SK-N-SH (cell line): ENCODE measurements at regions not wholly inside any gene's neighbourhood (a gene's known extent, or its start where the extent isn't known, plus 50 kb on each side); places are given as distances from the start of the nearest gene placed in this dataset.

ENCODE experiments used
- CTCF ChIA-PET: fragments of 300-600, 350-600 bp; formaldehyde crosslinking; extraction: SDS; loops from one replicate; lab custom pipeline; 2021; lab: Yijun Ruan, JAX
- POLR2A ChIA-PET: fragments of 350-600 bp; sonication (Branson Sonifier 250); formaldehyde crosslinking; extraction: SDS; loops from one replicate; lab custom pipeline; 2020; ENCODE audit warnings: antibody characterized with exemption, inconsistent platforms; lab: Yijun Ruan, JAX
- DNase-seq: peaks from one replicate; pipeline ENCODE4 v3.0.0; 2012
- H2AFZ ChIP-seq: fragments of 200-600 bp; sonication (generic); 2 replicates; pipeline ENCODE4 v1.8.1; 2016; ENCODE audit warnings: antibody characterized with exemption, mild to moderate bottlenecking, low read depth
- H3F3A ChIP-seq: fragments of 200-600 bp; sonication (generic); replicated peaks from 2 replicates; pipeline ENCODE3; 2016; ENCODE audit warnings: antibody characterized with exemption, mild to moderate bottlenecking; ENCODE audit not compliant: insufficient read depth
- H3K27ac ChIP-seq, 2 experiments: fragments of 200-500 bp in 1 of 2; fragments of 200-600 bp in 1 of 2; sonication (Bioruptor generic) in 1 of 2; sonication (generic), shearing (Covaris generic) in 1 of 2; 2 replicates each; pipeline versions ENCODE4 v1.5.1 to v1.6.1; 2014 to 2016; ENCODE audit warnings: low read depth in 2 of 2, inconsistent platforms in 1 of 2, low read length in 1 of 2, mild to moderate bottlenecking in 1 of 2, mixed read lengths in 1 of 2
- H3K27me3 ChIP-seq: fragments of 200-600 bp; sonication (generic), shearing (Covaris generic); 2 replicates; pipeline ENCODE4 v1.6.1; 2016; ENCODE audit warnings: mixed run types; ENCODE audit not compliant: insufficient read depth
- H3K36me3 ChIP-seq, 2 experiments: fragments of 200-500 bp in 1 of 2; fragments of 200-600 bp in 1 of 2; sonication (Bioruptor generic) in 1 of 2; sonication (generic) in 1 of 2; replicated peaks in 1 of 2; 2 replicates each; pipeline versions ENCODE3 to v1.5.1; 2014 to 2016; ENCODE audit warnings: low read length in 1 of 2, mild to moderate bottlenecking in 1 of 2; ENCODE audit not compliant: insufficient read depth in 2 of 2, control insufficient read depth in 1 of 2
- H3K4me1 ChIP-seq, 2 experiments: fragments of 200-500 bp in 1 of 2; fragments of 200-600 bp in 1 of 2; sonication (Bioruptor generic) in 1 of 2; sonication (generic), shearing (Covaris generic) in 1 of 2; 2 replicates each; pipeline versions ENCODE4 v1.5.1 to v1.6.1; 2014 to 2016; ENCODE audit warnings: low read depth in 1 of 2, low read length in 1 of 2, mixed run types in 1 of 2; ENCODE audit not compliant: insufficient read depth in 2 of 2, control insufficient read depth in 1 of 2
- H3K4me2 ChIP-seq: fragments of 200-600 bp; sonication (generic), shearing (Covaris generic); 2 replicates; pipeline ENCODE4 v1.6.1; 2017; ENCODE audit warnings: mixed run types
- H3K4me3 ChIP-seq, 2 experiments: fragments of 200-500 bp in 1 of 2; fragments of 200-600 bp in 1 of 2; sonication (Bioruptor generic) in 1 of 2; sonication (generic), shearing (Covaris generic) in 1 of 2; 2 replicates each; pipeline versions ENCODE4 v1.5.1 to v1.8.1; 2014 to 2016; ENCODE audit warnings: low read depth in 2 of 2, inconsistent platforms in 1 of 2, low read length in 1 of 2, mild to moderate bottlenecking in 1 of 2, mixed read lengths in 1 of 2, moderate library complexity in 1 of 2
- H3K79me2 ChIP-seq: fragments of 200-600 bp; sonication (generic); 2 replicates; pipeline ENCODE4 v1.8.1; 2017; ENCODE audit warnings: mild to moderate bottlenecking; ENCODE audit not compliant: insufficient read depth
- H3K9ac ChIP-seq: fragments of 200-600 bp; sonication (generic); 2 replicates; pipeline ENCODE4 v1.6.1; 2017; ENCODE audit warnings: mixed run types
- H3K9me2 ChIP-seq: fragments of 200-600 bp; sonication (generic); 2 replicates; pipeline ENCODE4 v1.6.1; 2017; ENCODE audit warnings: mixed run types
- H3K9me3 ChIP-seq: fragments of 200-600 bp; sonication (generic); 2 replicates; pipeline ENCODE4 v1.6.1; 2017; ENCODE audit warnings: mixed run types, mild to moderate bottlenecking, moderate library complexity
- H4K20me1 ChIP-seq: fragments of 200-600 bp; sonication (generic); 2 replicates; pipeline ENCODE4 v1.6.1; 2017; ENCODE audit warnings: mild to moderate bottlenecking, mixed run types; ENCODE audit not compliant: insufficient read depth
- CTCF ChIP-seq: fragments of 200-600 bp; sonication (generic); IDR thresholded peaks from 2 replicates; pipeline ENCODE4 v1.6.1; 2017; ENCODE audit warnings: antibody characterized with exemption, mild to moderate bottlenecking, moderate library complexity
- ELF1 ChIP-seq: IDR thresholded peaks from 2 replicates; pipeline ENCODE4 v1.4.0; 2012
- IRF3 ChIP-seq: fragments of 150-350 bp; IDR thresholded peaks from 2 replicates; pipeline ENCODE4 v1.6.1; 2016; ENCODE audit warnings: mild to moderate bottlenecking, low read depth, low read length
- JUND ChIP-seq: IDR thresholded peaks from 2 replicates; pipeline ENCODE4 v1.4.0; 2012
- MXI1 ChIP-seq: IDR thresholded peaks from 2 replicates; pipeline ENCODE4 v1.6.1; 2012; ENCODE audit warnings: mild to moderate bottlenecking, low read depth, low read length, improper control_type of control experiment
- PBX3 ChIP-seq: IDR thresholded peaks from 2 replicates; pipeline ENCODE4; 2012
- RAD21 ChIP-seq: IDR thresholded peaks from 2 replicates; pipeline ENCODE4 v1.6.1; 2012; ENCODE audit warnings: mild to moderate bottlenecking, low read length
- TCF12 ChIP-seq: IDR thresholded peaks from 2 replicates; pipeline ENCODE4 v1.4.0; 2012
- USF1 ChIP-seq: IDR thresholded peaks from 2 replicates; pipeline ENCODE4 v1.4.0; 2012; ENCODE audit warnings: low read depth, borderline replicate concordance
- WGBS: methylation state at CpG from one replicate; pipeline ENCODE4 v1.1.6; 2017; ENCODE audit warnings: low lambda C conversion rate; 5-methylcytosine and 5-hydroxymethylcytosine counted together

- Histone ChIP-seq H3K4me2 (no peak overlapping the region), H3K27me3 (no peaks in the 10 kb centered on the region), H2AFZ (no peak overlapping the region), H3F3A (no peaks in the 10 kb centered on the region), H3K4me3 (no peak overlapping the region), H3K9me2 (no peaks in the 10 kb centered on the region), H3K4me1 (no peaks in the 10 kb centered on the region), H3K27ac (no peak overlapping the region), H3K36me3 (no peaks in the 10 kb centered on the region), H3K79me2 (no peaks in the 10 kb centered on the region), H3K9ac (no peak overlapping the region), H4K20me1 (no peaks in the 10 kb centered on the region), H3K9me3 (0 out of 2 replicates have a peak, but pooled peaks cover 4% of the 10 kb centered on the region)
- ChIA-PET CTCF (interaction anchor here (0.8 kb wide), 1 partner anchor 15 kb away, joined by 3 read pairs; no protein-coding TSS in a partner anchor), POLR2A (no interaction called here)
- WGBS = 20% methylated on average over 2 of the region's 2 CpGs
- no peak for TF ChIP-seq JUND
- TF ChIP-seq ELF1 = no peak
- DNase-seq = peak; percentile 25
Measured at GRCh38 chr7:67870396-67870795, 873.8 kb downstream of the TYW1 start.

GRCh38 chr7:67875558-67875957, 878.9 kb downstream of the TYW1 start:
- TF ChIP-seq RAD21 (no peak), USF1 (no peak), ELF1 (no peak), CTCF (no peak), MXI1 (no peak), IRF3 (no peak), PBX3 (no peak), TCF12 (no peak)

More at GRCh38 chr7:67875558-67875957, 878.9 kb downstream of the TYW1 start:
- H3K27me3 ChIP-seq = no peaks in the 10 kb centered on the region
- 29% methylated on average over 4 of the region's 4 CpGs for WGBS
- H4K20me1 ChIP-seq = no peaks in the 10 kb centered on the region
- no peak overlapping the region for H3K4me2 ChIP-seq
- H3K9me3 ChIP-seq = peaks cover 4% of the 10 kb centered on the region; the same call in 1 of the 2 replicates
- H3K4me3 ChIP-seq = no peak overlapping the region
- no peaks in the 10 kb centered on the region for H3K4me1 ChIP-seq
- CTCF ChIA-PET = no interaction called here
- H3F3A ChIP-seq = no peaks in the 10 kb centered on the region
- H3K9me2 ChIP-seq = no peaks in the 10 kb centered on the region
- POLR2A ChIA-PET = no interaction called here
- DNase-seq = no peak
- H3K79me2 ChIP-seq = no peaks in the 10 kb centered on the region
- H2AFZ ChIP-seq = no peak overlapping the region
- H3K36me3 ChIP-seq = no peaks in the 10 kb centered on the region
- no peak overlapping the region for H3K27ac ChIP-seq
- no peak overlapping the region for H3K9ac ChIP-seq
